ENCODE measurements at regions not wholly inside any gene's neighbourhood (a gene's known extent, or its start where the extent isn't known, plus 50 kb on each side); places are given as distances from the start of the nearest gene placed in this dataset.

- no peak overlapping the region for H2BK20ac ChIP-seq (ENCODE audit: low read depth, low read length, poor library complexity, severe bottlenecking)
- WGBS (ENCODE audit: extremely low coverage, insufficient read length, low lambda C conversion rate), result no CpG with 5 or more reads among the region's 2 CpGs
- no peak overlapping the region for H2BK5ac ChIP-seq (ENCODE audit: insufficient read length, low read length)
- H3K4me1 Mint-ChIP-seq, result no peaks in the 10 kb centered on the region
- H3K9ac ChIP-seq (ENCODE audit: extremely low read depth, insufficient read length, low read length), result no peak overlapping the region
- no peaks in the 10 kb centered on the region for H3K4me1 ChIP-seq (ENCODE audit: insufficient read depth, low read length)
- no peak overlapping the region for H2BK12ac ChIP-seq (ENCODE audit: insufficient read length, low read depth, low read length)
- TF ChIP-seq, protein P1, sequence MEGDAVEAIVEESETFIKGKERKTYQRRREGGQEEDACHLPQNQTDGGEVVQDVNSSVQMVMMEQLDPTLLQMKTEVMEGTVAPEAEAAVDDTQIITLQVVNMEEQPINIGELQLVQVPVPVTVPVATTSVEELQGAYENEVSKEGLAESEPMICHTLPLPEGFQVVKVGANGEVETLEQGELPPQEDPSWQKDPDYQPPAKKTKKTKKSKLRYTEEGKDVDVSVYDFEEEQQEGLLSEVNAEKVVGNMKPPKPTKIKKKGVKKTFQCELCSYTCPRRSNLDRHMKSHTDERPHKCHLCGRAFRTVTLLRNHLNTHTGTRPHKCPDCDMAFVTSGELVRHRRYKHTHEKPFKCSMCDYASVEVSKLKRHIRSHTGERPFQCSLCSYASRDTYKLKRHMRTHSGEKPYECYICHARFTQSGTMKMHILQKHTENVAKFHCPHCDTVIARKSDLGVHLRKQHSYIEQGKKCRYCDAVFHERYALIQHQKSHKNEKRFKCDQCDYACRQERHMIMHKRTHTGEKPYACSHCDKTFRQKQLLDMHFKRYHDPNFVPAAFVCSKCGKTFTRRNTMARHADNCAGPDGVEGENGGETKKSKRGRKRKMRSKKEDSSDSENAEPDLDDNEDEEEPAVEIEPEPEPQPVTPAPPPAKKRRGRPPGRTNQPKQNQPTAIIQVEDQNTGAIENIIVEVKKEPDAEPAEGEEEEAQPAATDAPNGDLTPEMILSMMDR (conservative IDR thresholded peaks at IDR 0.05), result no peak
- no peaks in the 10 kb centered on the region for H3K27me3 ChIP-seq (ENCODE audit: insufficient read depth, low read length)
- H3K27me3 Mint-ChIP-seq (ENCODE audit: low read depth), result no peaks in the 10 kb centered on the region
- H2BK120ac ChIP-seq (ENCODE audit: low read depth, low read length, poor library complexity, severe bottlenecking), result no peak overlapping the region
- DNase-seq, result no peak
- peaks cover 0 to 5% (median 0%) of the 10 kb centered on the region in 3 experiments; a peak in 1 of 7 replicates for H3K36me3 Mint-ChIP-seq (ENCODE audit: insufficient read depth in 1 of 3, low read depth in 3 of 3)
- no peaks in the 10 kb centered on the region for H3K79me1 ChIP-seq (ENCODE audit: insufficient read depth, low read depth, low read length, poor library complexity, severe bottlenecking)
- H3T11ph ChIP-seq (ENCODE audit: low read length), result no peak overlapping the region
- no peak overlapping the region for H2AFZ ChIP-seq (ENCODE audit: low read length)
- no peak overlapping the region for H2AK5ac ChIP-seq (ENCODE audit: insufficient read length, low read length)
- no peaks in the 10 kb centered on the region for H3K23me2 ChIP-seq (ENCODE audit: insufficient read length, low read depth, low read length, poor library complexity, severe bottlenecking)
- no peak overlapping the region for H3K23ac ChIP-seq (ENCODE audit: insufficient read length, low read depth, low read length)
- H4K91ac ChIP-seq (ENCODE audit: insufficient read length, low read depth, low read length), result no peak overlapping the region
- H3K14ac ChIP-seq (ENCODE audit: insufficient read depth, low read length), result no peak overlapping the region
- H4K5ac ChIP-seq (ENCODE audit: insufficient read length, low read depth, low read length), result no peak overlapping the region
- no peak overlapping the region for H2BK15ac ChIP-seq (ENCODE audit: low read depth, low read length)
- no peak overlapping the region for H4K8ac ChIP-seq (replicated peaks; ENCODE audit: insufficient read length, low read depth, low read length)
- no peak overlapping the region for H3K4me2 ChIP-seq (ENCODE audit: insufficient read depth, insufficient read length, low read length)
- H3K56ac ChIP-seq (ENCODE audit: insufficient read length, low read depth, low read length), result no peak overlapping the region
- no peak overlapping the region for H3K18ac ChIP-seq (ENCODE audit: insufficient read length, low read depth, low read length)
- H3K27ac ChIP-seq (ENCODE audit: insufficient read length, low read depth, low read length), result no peak overlapping the region
- H3K27ac Mint-ChIP-seq, result no peak overlapping the region
- H4K20me1 ChIP-seq (ENCODE audit: control insufficient read depth, insufficient read depth, insufficient read length), result no peaks in the 10 kb centered on the region
- no peak overlapping the region for H3K4me3 Mint-ChIP-seq
- H3K79me2 ChIP-seq (ENCODE audit: insufficient read depth, low read length), result no peaks in the 10 kb centered on the region
- no peak overlapping the region for H3K4ac ChIP-seq (ENCODE audit: low read depth, low read length)
- H3K9me3 ChIP-seq (ENCODE audit: control insufficient read depth, low read depth, low read length), result no peaks in the 10 kb centered on the region
- peaks cover 0 to 6% of the 10 kb centered on the region in 2 experiments; a peak in 3 of 5 replicates for H3K9me3 Mint-ChIP-seq
These were observed 1039.8 kb upstream of the SEMA6A start for GRCh38 chr5:117614408-117614807.
